ENCODE measurements at regions not wholly inside any gene's neighbourhood (a gene's known extent, or its start where the extent isn't known, plus 50 kb on each side); places are given as distances from the start of the nearest gene placed in this dataset.
A peak's percentile ranks its signal among the peaks of the same experiment; 100 is the strongest.

- WGBS, 2 donors, result 32 to 34% methylated on average over 3 of the region's 3 CpGs
- ATAC-seq, result no peak
- intact Hi-C loops (cut with DNase I), result no loop called here
Measured at GRCh38 chr9:87249029-87249428, 248.6 kb upstream of the DAPK1 start.

GRCh38 chr9:87250205-87250604, 247.5 kb upstream of the DAPK1 start:
- no peak overlapping the region for H3K27ac ChIP-seq
- H3K27me3 ChIP-seq, result no peaks in the 10 kb centered on the region
- H3K4me1 ChIP-seq, result no peaks in the 10 kb centered on the region
- WGBS, 2 donors, result 40 to 91% methylated on average over 1 of the region's 1 CpG
- H3K4me3 ChIP-seq, result no peak overlapping the region
- no peaks in the 10 kb centered on the region for H3K36me3 ChIP-seq (replicated peaks in 1 of 2; ENCODE audit: insufficient read depth in 1 of 2, low read depth in 2 of 2)
- no peak for ATAC-seq
- TF ChIP-seq POLR2A (IDR thresholded peaks at IDR 0.05) (no peak), CTCF (IDR thresholded peaks at IDR 0.05) (peak in 1 of 7 experiments; percentile 17)
- no peak for DNase-seq
- no peaks in the 10 kb centered on the region for H3K9me3 ChIP-seq
- intact Hi-C loops (cut with DNase I), result no loop called here

More at GRCh38 chr9:87249029-87249428, 248.6 kb upstream of the DAPK1 start:
- TF ChIP-seq POLR2A (IDR thresholded peaks at IDR 0.05), result no peak
- no peak for TF ChIP-seq CTCF (IDR thresholded peaks at IDR 0.05)
- H3K27me3 ChIP-seq, result no peaks in the 10 kb centered on the region
- no peaks in the 10 kb centered on the region for H3K4me1 ChIP-seq
- H3K36me3 ChIP-seq (replicated peaks in 1 of 2; ENCODE audit: insufficient read depth in 1 of 2, low read depth in 2 of 2), result no peaks in the 10 kb centered on the region
- no peak overlapping the region for H3K4me3 ChIP-seq
- H3K9me3 ChIP-seq, result no peaks in the 10 kb centered on the region
- no peak for DNase-seq
- no peak overlapping the region for H3K27ac ChIP-seq

- Histone ChIP-seq H3K4me1 (no peaks in the 10 kb centered on the region), H3K27me3 (no peaks in the 10 kb centered on the region), H3K9me3 (no peaks in the 10 kb centered on the region), H3K36me3 (replicated peaks in 1 of 2; ENCODE audit: insufficient read depth in 1 of 2, low read depth in 2 of 2) (no peaks in the 10 kb centered on the region), H3K4me3 (no peak overlapping the region), H3K27ac (no peak overlapping the region)
- ATAC-seq (no peak), DNase-seq (no peak)
- intact Hi-C loops (cut with DNase I), result no loop called here
- WGBS, 2 donors, result 63 to 65% methylated on average over 11 of the region's 11 CpGs
- no peak for TF ChIP-seq CTCF (IDR thresholded peaks at IDR 0.05)
- TF ChIP-seq POLR2A (IDR thresholded peaks at IDR 0.05), result no peak
Measured at GRCh38 chr9:87255431-87256155, 242.1 kb upstream of the DAPK1 start.

GRCh38 chr9:87256973-87257372, 240.7 kb upstream of the DAPK1 start:
- ATAC-seq, result no peak
- H3K36me3 ChIP-seq (replicated peaks in 1 of 2; ENCODE audit: insufficient read depth in 1 of 2, low read depth in 2 of 2), result no peaks in the 10 kb centered on the region

More at GRCh38 chr9:87256973-87257372, 240.7 kb upstream of the DAPK1 start:
- Histone ChIP-seq H3K4me3 (no peak overlapping the region), H3K4me1 (no peaks in the 10 kb centered on the region), H3K9me3 (no peaks in the 10 kb centered on the region), H3K27ac (no peak overlapping the region), H3K27me3 (no peaks in the 10 kb centered on the region)
- DNase-seq, result no peak
- no peak for TF ChIP-seq POLR2A (IDR thresholded peaks at IDR 0.05)
- no peak for TF ChIP-seq CTCF (IDR thresholded peaks at IDR 0.05)
- intact Hi-C loops (cut with DNase I), result no loop called here
